Fibroblast of lung (primary cell): ENCODE measurements at regions not wholly inside any gene's neighbourhood (a gene's known extent, or its start where the extent isn't known, plus 50 kb on each side); places are given as distances from the start of the nearest gene placed in this dataset.

ENCODE experiments used
- EZH2 ChIP-seq: IDR thresholded peaks from 2 replicates; pipeline ENCODE4 v1.5.1; 2012; ENCODE audit warnings: low read length, control low read depth, mild to moderate bottlenecking; ENCODE audit errors: missing control alignments
- TF ChIP-seq, protein P1 (sequence below), 2 donors: IDR thresholded peaks in 1 of 2; conservative IDR thresholded peaks in 1 of 2; 1 replicate in 1 of 2; 2 replicates in 1 of 2; pipeline ENCODE4 v1.5.1; 2011 to 2012; ENCODE audit warnings: low read length in 2 of 2, control low read depth in 1 of 2, inconsistent platforms in 1 of 2, low read depth in 1 of 2, mild to moderate bottlenecking in 1 of 2

GRCh38 chr11:71076525-71077304 lies 175.7 kb downstream of the SHANK2 start:
- TF ChIP-seq, protein P1, sequence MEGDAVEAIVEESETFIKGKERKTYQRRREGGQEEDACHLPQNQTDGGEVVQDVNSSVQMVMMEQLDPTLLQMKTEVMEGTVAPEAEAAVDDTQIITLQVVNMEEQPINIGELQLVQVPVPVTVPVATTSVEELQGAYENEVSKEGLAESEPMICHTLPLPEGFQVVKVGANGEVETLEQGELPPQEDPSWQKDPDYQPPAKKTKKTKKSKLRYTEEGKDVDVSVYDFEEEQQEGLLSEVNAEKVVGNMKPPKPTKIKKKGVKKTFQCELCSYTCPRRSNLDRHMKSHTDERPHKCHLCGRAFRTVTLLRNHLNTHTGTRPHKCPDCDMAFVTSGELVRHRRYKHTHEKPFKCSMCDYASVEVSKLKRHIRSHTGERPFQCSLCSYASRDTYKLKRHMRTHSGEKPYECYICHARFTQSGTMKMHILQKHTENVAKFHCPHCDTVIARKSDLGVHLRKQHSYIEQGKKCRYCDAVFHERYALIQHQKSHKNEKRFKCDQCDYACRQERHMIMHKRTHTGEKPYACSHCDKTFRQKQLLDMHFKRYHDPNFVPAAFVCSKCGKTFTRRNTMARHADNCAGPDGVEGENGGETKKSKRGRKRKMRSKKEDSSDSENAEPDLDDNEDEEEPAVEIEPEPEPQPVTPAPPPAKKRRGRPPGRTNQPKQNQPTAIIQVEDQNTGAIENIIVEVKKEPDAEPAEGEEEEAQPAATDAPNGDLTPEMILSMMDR (conservative IDR thresholded peaks at IDR 0.05 in 1 of 2, IDR thresholded peaks at IDR 0.05 in 1 of 2; ENCODE audit: low read depth in 1 of 2, low read length in 2 of 2), result no peak
- TF ChIP-seq EZH2, result no peak
